ENCODE measurements at regions not wholly inside any gene's neighbourhood (a gene's known extent, or its start where the extent isn't known, plus 50 kb on each side); places are given as distances from the start of the nearest gene placed in this dataset.

DNA sequence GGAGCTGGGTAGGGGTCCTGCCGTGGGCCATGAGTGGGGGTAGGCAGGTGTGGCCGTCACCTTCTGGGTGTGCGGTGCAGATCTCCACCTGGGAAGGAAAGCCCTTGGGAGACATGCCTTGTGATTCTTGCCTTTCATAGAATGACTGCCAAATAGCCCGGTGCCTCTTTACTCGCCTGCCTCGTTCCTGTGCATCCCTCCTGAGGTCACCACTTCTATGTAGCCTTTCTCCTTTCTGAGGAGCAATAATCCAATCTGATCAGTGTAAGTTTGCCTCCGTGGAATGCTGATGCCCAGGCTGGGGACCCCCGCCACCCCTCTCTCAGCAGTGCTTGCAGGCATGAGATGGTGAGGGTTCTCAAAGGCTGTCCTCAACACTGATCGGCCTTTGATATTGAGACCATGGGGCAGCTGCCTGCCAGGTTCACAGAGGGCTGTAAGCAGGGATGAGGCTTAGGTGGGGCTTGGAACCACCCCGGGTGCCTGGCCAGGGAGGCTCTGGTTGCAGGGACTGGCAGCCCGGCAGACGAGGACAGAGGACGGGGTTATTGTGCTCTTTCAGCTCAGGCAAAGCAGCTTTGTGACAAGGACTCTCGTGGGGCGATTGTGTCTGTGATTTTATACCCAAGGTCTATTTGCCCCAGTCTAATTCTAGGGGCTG, 86.1 kb upstream of the WNT7B start:
- Mint-ChIP-seq H3K27me3 (peaks cover 1% of the 10 kb centered on the region), H3K4me3 (peak overlapping the region in 1 of 4 donors; percentile 55), H3K27ac (peak overlapping the region in 1 of 3 donors; percentile 32), H3K9me3 (no peaks in the 10 kb centered on the region), H3K36me3 (no peaks in the 10 kb centered on the region), H3K4me1 (peaks cover 11 to 35% (median 20%) of the 10 kb centered on the region in 3 donors)

DNA sequence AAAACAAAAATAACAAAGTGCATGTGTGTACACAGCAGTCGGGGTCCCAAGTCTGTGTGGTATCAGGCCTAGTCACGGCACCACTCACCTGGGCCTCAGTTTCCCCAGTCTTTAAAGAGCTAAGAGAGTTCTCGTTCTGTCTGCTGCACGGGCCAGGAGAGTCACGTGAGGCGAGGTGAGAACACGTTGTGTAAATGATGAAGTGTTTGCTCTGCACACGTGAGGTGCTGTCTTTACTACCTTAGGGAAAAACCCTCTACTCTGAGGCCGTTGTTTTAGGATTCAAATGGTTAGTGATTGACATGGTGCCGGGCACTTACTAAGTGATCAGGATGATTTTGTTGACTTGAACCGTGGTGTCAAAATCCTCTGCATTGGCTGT, 86.5 kb upstream of the PPARA start:
- H3K27me3 Mint-ChIP-seq, result peaks cover 1% of the 10 kb centered on the region
- no peaks in the 10 kb centered on the region for H3K36me3 Mint-ChIP-seq
- peak overlapping the region in 1 of 4 donors; percentile 6 for H3K4me3 Mint-ChIP-seq
- peaks cover 13 to 35% (median 20%) of the 10 kb centered on the region in 3 donors for H3K4me1 Mint-ChIP-seq
- peak overlapping the region in 2 of 3 donors; percentile 9 to 16 for H3K27ac Mint-ChIP-seq
- no peaks in the 10 kb centered on the region for H3K9me3 Mint-ChIP-seq

DNA sequence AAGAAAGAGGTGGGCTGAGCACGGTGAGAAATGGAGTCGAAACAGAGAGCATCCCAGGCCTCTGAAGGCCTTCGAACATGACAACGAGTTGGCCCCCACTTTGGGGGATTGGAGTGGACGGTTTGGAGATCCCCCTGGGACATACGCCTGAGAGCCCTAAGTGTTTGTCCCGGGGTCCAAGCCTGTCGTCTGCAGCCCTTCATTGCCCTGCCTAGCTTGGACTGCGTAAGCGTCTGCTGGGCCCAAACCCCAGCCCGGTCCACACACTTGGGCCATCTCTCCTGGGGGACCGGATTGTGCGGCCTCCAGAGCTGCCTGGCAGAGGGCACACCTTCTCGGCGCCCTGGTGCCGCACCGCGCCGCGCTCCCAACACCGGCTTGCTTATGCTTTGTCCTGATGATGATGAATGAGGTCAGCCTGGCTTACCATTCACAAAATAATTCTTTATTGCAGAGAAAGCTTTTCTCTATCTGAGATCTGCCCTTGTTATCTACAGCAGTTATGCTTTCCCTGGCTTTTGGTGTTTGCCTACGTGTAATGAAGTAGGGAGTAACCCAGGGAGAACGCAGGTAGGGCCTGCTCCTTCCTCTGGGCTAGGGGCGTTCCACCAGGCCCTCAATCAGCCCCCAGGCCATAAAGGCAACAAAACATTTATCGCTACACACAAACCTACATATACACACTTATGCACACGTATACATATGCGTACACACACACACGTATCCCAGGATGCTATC, 85.9 kb upstream of the PPARA start:
- Mint-ChIP-seq H3K9me3 (no peaks in the 10 kb centered on the region), H3K36me3 (no peaks in the 10 kb centered on the region), H3K27ac (peak overlapping the region in 1 of 3 donors; percentile 9), H3K27me3 (peaks cover 1% of the 10 kb centered on the region), H3K4me3 (peak overlapping the region in 2 of 4 donors; percentile 6 to 27), H3K4me1 (peaks cover 16 to 36% (median 25%) of the 10 kb centered on the region in 3 donors)

DNA sequence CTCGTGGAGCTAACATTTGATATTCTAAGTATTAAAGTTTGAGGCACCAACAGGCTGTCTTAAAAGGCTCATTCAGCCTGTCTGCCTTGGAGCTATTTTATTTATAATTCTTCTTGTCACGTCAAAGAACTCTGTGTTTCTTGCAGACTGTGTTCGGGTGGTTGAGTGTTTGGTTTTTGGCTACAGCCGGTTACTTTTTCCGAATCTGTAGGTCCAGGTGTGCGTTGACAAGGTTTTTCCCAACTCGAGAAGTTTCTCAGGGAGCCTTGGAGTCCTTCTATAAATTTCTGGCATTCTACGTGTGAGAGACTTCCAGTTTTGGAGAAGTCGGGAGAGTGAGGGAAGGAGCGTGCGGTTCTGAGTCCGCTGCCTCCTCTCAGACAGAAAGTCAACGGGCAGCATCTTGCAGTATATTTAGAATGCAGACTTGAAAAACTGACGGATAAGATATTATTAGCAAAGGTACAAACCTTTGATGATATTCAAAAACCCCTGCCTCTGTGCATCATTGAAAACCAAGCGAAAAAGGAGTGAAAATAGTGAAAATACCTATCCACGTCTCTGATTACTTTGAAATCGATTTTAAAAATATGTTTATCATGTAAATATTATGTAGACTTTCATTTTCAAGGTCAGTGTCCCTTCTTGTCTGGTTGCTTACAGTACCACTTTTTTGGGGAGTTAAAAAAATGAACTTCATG, 85.2 kb upstream of the PPARA start:
- H3K27me3 Mint-ChIP-seq, result peaks cover 1% of the 10 kb centered on the region
- no peak overlapping the region for H3K27ac Mint-ChIP-seq
- no peaks in the 10 kb centered on the region for H3K9me3 Mint-ChIP-seq
- H3K4me1 Mint-ChIP-seq, result peaks cover 19 to 37% (median 25%) of the 10 kb centered on the region in 3 donors
- peak overlapping the region in 1 of 4 donors; percentile 39 for H3K4me3 Mint-ChIP-seq
- H3K36me3 Mint-ChIP-seq, result no peaks in the 10 kb centered on the region

DNA sequence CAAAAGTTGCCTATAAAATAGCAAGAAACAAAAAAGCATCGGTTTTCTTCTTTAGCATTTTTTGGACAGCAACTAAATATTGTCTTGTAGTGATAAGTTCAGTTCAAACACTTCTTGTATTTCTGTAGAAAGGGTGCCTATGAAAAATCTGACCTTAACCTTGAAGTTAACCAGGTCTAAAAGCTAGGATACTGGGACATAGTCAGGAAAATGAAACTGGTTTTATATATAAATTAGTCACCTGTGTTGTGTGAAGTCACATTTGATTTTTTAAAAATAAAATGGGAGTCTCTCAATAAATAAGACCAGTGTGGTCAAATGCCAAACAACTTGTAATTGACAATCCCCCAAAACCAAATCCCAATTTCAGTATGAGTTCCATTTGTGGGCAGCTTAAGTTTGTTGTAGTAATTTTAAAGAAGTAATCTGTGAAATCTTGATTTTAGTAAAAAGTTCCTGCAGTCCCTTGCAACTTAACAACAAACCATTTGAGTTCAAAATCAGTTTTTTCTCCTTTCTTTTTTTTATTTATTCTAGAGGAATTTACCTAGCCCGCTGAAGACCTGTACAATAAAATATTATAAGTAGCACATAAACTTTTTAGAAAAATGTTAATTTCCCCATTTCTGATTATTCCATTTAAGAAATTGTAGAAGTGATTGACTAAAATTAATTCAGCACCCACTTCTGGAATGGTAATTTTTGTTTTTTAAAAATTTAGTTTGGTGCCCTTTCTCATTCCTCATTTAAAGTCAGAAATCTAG, 84.5 kb upstream of the PPARA start:
- no peaks in the 10 kb centered on the region for H3K36me3 Mint-ChIP-seq
- H3K4me1 Mint-ChIP-seq, result peaks cover 16 to 37% (median 25%) of the 10 kb centered on the region in 3 donors
- peaks cover 1% of the 10 kb centered on the region for H3K27me3 Mint-ChIP-seq
- H3K4me3 Mint-ChIP-seq, result no peak overlapping the region
- no peak overlapping the region for H3K27ac Mint-ChIP-seq
- no peaks in the 10 kb centered on the region for H3K9me3 Mint-ChIP-seq

DNA sequence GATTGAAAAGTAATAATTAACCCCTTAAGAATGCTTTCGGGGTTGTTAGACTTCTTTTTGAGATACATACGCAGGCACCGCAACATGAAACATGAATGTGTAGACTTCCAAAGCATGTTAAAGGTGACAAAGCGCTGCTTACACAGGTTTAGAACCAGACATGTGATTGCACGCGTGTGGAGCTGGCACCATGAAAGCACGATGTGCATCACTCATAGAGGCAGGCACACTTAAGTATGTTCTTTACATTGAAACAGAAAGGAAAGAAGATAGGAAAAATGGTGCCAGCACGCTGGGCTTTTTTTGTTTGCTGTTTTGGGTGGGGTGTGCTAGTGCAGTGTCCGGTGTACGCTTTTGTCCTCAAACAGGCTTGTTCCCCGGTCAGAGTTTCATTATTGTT, 83.6 kb upstream of the PPARA start:
- H3K27me3 Mint-ChIP-seq, result peaks cover 1% of the 10 kb centered on the region
- no peaks in the 10 kb centered on the region for H3K9me3 Mint-ChIP-seq
- H3K4me1 Mint-ChIP-seq, result peaks cover 16 to 37% (median 25%) of the 10 kb centered on the region in 3 donors
- H3K36me3 Mint-ChIP-seq, result no peaks in the 10 kb centered on the region
- no peak overlapping the region for H3K4me3 Mint-ChIP-seq
- peak overlapping the region in 2 of 3 donors; percentile 30 to 48 for H3K27ac Mint-ChIP-seq

DNA sequence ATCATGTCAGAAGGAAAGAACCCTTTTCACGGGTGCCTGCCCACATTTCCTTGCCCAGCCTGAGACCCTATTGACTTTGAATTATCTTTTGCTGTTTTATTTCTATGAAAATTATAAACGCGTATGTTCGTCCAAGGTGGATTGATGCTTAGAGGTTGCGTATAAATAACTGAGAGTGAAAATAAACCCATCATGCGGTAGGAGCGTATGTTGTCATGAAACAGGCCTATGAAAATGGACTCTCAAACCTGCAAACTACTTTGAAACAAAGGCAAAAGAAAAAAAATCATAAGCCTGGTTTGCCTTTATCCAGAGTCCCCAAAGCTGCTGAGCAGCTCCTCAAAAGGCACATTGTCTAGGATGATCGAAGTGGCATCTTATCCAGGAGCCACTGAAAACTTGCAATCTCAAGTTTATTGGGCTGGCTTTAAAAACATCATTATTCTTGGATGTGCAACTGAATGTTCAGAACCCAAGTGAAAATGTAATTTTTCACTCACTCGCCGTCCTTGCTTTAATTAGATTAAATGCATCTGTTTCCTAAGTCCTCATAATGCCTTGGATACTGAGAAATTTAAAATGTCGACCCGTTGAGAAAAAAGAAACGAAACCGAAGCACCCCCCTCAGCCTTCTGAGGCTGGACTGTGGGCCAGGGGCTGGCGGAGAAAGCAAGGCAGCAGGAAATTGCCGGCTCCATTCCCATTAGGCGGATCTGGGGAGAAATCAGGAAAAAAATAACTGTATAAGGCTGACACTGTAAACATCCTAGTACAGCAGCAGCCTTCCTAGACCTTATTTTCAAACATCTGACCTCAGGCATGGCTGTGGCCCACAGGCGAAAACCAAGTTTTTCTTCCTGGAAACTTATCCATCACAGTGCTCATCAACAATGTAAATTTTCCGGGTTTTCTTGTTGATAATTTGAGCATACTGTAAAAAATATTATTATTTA, 82.9 kb upstream of the PPARA start:
- peak overlapping the region in 1 of 4 donors; percentile 21 for H3K4me3 Mint-ChIP-seq
- H3K9me3 Mint-ChIP-seq, result no peaks in the 10 kb centered on the region
- H3K27me3 Mint-ChIP-seq, result peaks cover 1% of the 10 kb centered on the region
- peak overlapping the region in 2 of 3 donors; percentile 30 to 48 for H3K27ac Mint-ChIP-seq
- no peaks in the 10 kb centered on the region for H3K36me3 Mint-ChIP-seq
- peaks cover 16 to 34% (median 26%) of the 10 kb centered on the region in 3 donors for H3K4me1 Mint-ChIP-seq

DNA sequence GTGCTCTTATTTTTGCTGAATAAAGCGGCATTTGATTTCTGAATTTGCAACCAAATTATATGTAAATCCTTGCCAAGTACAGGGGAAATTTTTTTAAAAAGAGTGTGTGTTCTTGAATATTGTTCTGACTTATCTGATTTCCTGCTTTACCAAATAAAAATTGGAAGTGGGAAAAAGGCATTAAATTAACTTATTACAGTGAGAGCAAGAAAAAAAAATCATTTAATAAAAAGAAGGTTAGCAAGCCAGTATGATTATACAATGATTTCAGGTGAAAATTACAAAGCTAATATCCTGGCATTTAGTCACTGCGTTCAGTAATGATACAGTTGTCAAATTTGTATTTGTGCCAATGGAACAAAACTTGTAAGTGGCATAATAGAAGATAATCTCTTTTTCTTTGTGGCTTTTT, 82.1 kb upstream of the PPARA start:
- H3K4me1 Mint-ChIP-seq, result peaks cover 14 to 36% (median 33%) of the 10 kb centered on the region in 3 donors

DNA sequence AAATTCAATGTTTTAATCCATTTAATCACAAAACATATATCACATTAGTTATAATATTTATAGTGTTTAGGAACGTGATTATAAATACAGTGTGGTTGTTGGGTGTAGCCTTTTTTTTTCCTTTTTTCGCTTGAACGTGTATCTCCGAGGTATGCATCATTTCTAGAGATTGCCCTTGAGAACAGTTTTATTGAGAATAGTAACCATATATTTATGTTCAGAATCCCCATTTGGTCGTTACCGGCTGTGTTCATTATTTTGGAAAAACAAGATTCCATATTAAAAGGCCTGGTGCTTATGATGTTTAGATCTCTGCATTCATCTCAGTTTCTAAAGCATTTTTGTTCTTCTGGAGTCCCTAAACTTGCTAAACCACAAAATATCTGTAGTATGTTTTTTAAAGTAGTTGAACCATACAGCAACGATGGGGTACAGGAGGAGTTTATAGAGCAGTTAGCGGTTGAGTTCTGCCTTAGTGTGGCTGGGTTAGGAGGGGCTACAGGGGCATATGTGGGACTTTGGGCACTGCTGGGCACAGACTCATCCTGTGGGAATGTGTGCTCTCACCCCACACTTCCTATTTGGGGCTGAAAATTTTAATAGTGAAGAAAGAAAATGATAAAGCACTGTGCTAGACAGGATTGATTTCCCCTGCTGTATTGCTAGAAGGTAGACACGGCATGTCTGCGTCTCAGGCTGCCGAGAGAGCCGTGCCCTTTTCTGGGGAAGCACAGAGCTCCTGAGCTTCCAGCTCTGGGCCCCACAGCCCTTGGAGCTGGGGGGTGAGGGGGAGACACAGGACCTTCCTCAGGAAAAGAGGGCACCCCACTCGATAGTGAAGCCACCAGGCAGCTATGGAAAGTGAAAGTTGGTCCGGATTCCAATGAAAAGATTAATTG, 81.5 kb upstream of the PPARA start:
- no peaks in the 10 kb centered on the region for H3K36me3 Mint-ChIP-seq

More for the DNA sequence above, 82.1 kb upstream of the PPARA start:
- Mint-ChIP-seq H3K27ac (peak overlapping the region in 1 of 3 donors; percentile 55), H3K9me3 (no peaks in the 10 kb centered on the region), H3K4me3 (no peak overlapping the region), H3K27me3 (peaks cover 1% of the 10 kb centered on the region), H3K36me3 (no peaks in the 10 kb centered on the region)

DNA sequence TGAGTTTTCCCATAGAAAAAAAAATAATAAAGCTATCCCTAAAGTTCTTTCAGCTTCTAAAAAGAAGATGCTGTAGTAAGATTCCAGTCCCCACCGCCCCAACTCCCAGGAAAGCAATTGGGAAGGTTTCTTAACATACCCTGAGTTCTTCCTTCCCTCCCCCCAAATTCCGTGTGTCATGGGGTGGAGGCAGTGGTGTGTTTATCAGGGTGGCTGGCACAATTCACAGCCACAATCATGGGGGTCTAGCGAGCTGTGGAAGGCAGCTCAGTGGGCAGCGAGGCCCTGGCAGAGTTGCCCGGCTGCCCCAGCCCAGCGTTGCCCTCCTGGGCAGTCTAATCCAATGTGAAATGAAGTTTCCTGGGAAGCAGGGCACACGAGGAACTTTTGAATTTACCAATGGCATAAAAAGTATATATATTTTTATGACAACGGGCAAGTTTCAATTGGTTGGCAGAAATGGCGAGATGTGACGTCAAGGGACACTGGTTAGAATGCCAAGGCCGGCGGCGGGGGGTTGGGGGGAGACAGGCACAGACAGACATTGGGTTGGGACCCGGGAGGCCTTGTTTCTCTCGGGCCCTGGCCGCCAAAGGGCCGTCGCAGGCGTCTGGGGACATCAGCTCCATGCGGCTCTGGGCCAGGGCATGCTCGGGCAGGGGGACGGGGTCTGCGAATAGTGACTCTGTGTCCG, 80.7 kb upstream of the PPARA start:
- Mint-ChIP-seq H3K27me3 (peaks cover 1% of the 10 kb centered on the region), H3K36me3 (no peaks in the 10 kb centered on the region), H3K4me3 (peak overlapping the region; percentile 76 to 91 (median 84)), H3K9me3 (no peaks in the 10 kb centered on the region), H3K4me1 (peaks cover 14 to 29% (median 25%) of the 10 kb centered on the region in 3 donors), H3K27ac (peak overlapping the region; percentile 49 to 87 (median 55))

More for the DNA sequence above, 81.5 kb upstream of the PPARA start:
- H3K9me3 Mint-ChIP-seq, result no peaks in the 10 kb centered on the region
- H3K4me1 Mint-ChIP-seq, result peaks cover 14 to 32% (median 27%) of the 10 kb centered on the region in 3 donors
- peaks cover 1% of the 10 kb centered on the region for H3K27me3 Mint-ChIP-seq
- peak overlapping the region; percentile 49 to 87 (median 55) for H3K27ac Mint-ChIP-seq
- peak overlapping the region; percentile 76 to 91 (median 84) for H3K4me3 Mint-ChIP-seq

DNA sequence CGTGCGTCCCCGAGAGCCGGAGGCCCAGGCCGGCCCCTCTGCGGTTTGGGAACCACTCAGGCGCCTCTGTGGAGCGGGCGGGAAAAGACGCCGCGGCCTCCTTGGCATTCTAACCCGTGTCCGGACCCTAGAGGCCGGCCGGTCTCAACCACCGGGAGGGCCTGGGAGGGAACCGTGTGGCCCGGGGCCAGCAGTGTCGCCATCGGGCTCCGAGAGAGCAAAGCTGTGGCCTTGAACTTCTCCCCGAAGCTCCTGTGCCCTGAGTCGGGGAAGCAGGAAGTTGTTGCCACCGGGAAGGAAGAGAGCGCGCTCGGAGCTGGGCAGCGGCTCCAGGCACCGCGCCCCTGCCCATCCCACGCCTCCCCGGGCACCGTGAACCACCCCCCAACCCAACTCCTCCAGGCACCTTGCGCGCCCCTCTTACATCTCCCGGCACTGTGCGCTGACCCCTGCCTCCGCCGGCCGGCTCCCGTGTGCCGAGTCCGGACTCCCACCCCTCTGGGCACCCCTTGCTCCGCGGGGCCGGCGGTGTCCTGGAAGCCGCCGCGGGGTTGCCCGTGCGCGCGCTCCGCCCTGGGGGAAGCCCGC, 80.0 kb upstream of the PPARA start:
- no peaks in the 10 kb centered on the region for H3K9me3 Mint-ChIP-seq
- H3K36me3 Mint-ChIP-seq, result no peaks in the 10 kb centered on the region
- peak overlapping the region in 1 of 3 donors; percentile 31 for H3K27ac Mint-ChIP-seq
- H3K4me1 Mint-ChIP-seq, result peaks cover 14 to 28% (median 19%) of the 10 kb centered on the region in 3 donors
- H3K27me3 Mint-ChIP-seq, result peaks cover 1% of the 10 kb centered on the region
- peak overlapping the region; percentile 76 to 91 (median 84) for H3K4me3 Mint-ChIP-seq
